ENCODE measurements at regions not wholly inside any gene's neighbourhood (a gene's known extent, or its start where the extent isn't known, plus 50 kb on each side); places are given as distances from the start of the nearest gene placed in this dataset.

DNA sequence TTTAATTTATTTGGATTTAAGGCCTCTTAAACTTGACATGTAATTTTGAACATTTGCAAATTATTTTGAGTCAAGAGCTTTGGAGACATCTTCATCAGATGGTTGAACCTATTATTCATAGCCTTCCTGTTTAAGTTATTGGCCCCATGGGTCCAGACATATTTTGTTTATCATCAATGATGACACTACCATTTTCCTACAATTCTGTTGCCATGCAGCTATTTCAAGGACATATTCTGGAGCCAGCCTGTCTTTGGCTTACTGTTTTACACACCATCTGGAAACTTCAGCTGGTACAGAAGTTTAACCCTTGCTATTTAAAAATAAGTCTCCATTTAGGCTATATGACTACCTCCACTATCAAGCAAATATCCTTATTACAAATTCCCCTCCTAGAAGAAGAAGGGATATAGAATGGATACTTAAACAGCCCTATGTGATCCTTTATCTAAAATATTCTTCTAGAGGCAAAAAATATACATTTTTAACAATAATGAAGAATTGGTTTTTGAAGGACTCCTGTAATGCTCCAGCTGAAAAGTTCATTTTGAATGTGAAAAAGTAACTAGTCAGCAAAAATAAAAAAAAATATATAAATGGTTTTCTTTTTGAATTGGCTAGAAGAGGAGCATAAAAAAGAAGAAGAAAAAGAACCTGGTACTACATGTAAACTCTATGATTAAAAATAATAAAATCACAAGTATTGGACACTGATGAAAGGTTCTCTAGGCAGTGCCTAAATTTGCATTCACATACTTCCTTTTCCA is 544.0 kb upstream of the HS3ST5 start:
- Histone ChIP-seq H3K9me2 (ENCODE audit: insufficient read depth) (no peaks in the 10 kb centered on the region), H3F3A (replicated peaks; ENCODE audit: low read depth) (no peaks in the 10 kb centered on the region), H2AFZ (no peak overlapping the region), H3K4me3 (no peak overlapping the region), H3K4me1 (ENCODE audit: insufficient read depth) (no peaks in the 10 kb centered on the region), H3K27me3 (ENCODE audit: insufficient read depth) (no peaks in the 10 kb centered on the region), H4K20me1 (replicated peaks; ENCODE audit: insufficient read depth) (no peaks in the 10 kb centered on the region), H3K27ac (ENCODE audit: low read depth) (no peak overlapping the region), H3K4me2 (no peak overlapping the region), H3K79me2 (replicated peaks; ENCODE audit: insufficient read depth) (no peaks in the 10 kb centered on the region), H3K36me3 (ENCODE audit: insufficient read depth) (no peaks in the 10 kb centered on the region)
- DNase-seq (ENCODE audit: low spot score) (no peak), ATAC-seq (no peak)
- Mint-ChIP-seq H3K27me3 (ENCODE audit: insufficient read depth, low read depth, poor library complexity) (no peaks in the 10 kb centered on the region), H3K4me1 (no peaks in the 10 kb centered on the region), H3K9me3 (peaks cover 5% of the 10 kb centered on the region; the same call in 1 of the 3 replicates), H3K4me3 (no peak overlapping the region), H3K27ac (no peak overlapping the region), H3K36me3 (ENCODE audit: low read depth) (peaks cover under 1% of the 10 kb centered on the region; the same call in 1 of the 3 replicates)
- TF ChIP-seq, protein P1, sequence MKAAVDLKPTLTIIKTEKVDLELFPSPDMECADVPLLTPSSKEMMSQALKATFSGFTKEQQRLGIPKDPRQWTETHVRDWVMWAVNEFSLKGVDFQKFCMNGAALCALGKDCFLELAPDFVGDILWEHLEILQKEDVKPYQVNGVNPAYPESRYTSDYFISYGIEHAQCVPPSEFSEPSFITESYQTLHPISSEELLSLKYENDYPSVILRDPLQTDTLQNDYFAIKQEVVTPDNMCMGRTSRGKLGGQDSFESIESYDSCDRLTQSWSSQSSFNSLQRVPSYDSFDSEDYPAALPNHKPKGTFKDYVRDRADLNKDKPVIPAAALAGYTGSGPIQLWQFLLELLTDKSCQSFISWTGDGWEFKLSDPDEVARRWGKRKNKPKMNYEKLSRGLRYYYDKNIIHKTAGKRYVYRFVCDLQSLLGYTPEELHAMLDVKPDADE (IDR thresholded peaks at IDR 0.05), result no peak
- TF ChIP-seq EZH2phosphoT487 (IDR thresholded peaks at IDR 0.05; ENCODE audit: unreplicated experiment) (no peak), STAT1 (IDR thresholded peaks at IDR 0.05; ENCODE audit: unreplicated experiment) (no peak), ZNF331 (CRISPR knock-in tag; IDR thresholded peaks at IDR 0.05; ENCODE audit: low read depth) (no peak), ZNF114 (CRISPR knock-in tag; IDR thresholded peaks at IDR 0.05) (no peak), NANOG (IDR thresholded peaks at IDR 0.05; ENCODE audit: borderline replicate concordance) (no peak), EZH2 (IDR thresholded peaks at IDR 0.05; ENCODE audit: low read depth, unreplicated experiment) (no peak), POLR2AphosphoS5 (IDR thresholded peaks at IDR 0.05; ENCODE audit: low read depth) (no peak), CREB1 (CRISPR knock-in tag; IDR thresholded peaks at IDR 0.05; ENCODE audit: low read depth) (no peak), JUNB (IDR thresholded peaks at IDR 0.05; ENCODE audit: unreplicated experiment) (no peak), REST (IDR thresholded peaks at IDR 0.05; ENCODE audit: unreplicated experiment) (no peak)
- TF ChIP-seq, protein P2, sequence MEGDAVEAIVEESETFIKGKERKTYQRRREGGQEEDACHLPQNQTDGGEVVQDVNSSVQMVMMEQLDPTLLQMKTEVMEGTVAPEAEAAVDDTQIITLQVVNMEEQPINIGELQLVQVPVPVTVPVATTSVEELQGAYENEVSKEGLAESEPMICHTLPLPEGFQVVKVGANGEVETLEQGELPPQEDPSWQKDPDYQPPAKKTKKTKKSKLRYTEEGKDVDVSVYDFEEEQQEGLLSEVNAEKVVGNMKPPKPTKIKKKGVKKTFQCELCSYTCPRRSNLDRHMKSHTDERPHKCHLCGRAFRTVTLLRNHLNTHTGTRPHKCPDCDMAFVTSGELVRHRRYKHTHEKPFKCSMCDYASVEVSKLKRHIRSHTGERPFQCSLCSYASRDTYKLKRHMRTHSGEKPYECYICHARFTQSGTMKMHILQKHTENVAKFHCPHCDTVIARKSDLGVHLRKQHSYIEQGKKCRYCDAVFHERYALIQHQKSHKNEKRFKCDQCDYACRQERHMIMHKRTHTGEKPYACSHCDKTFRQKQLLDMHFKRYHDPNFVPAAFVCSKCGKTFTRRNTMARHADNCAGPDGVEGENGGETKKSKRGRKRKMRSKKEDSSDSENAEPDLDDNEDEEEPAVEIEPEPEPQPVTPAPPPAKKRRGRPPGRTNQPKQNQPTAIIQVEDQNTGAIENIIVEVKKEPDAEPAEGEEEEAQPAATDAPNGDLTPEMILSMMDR (conservative IDR thresholded peaks at IDR 0.05; ENCODE audit: low read depth in 2 of 2), result no peak
- TF ChIP-seq, protein P3, sequence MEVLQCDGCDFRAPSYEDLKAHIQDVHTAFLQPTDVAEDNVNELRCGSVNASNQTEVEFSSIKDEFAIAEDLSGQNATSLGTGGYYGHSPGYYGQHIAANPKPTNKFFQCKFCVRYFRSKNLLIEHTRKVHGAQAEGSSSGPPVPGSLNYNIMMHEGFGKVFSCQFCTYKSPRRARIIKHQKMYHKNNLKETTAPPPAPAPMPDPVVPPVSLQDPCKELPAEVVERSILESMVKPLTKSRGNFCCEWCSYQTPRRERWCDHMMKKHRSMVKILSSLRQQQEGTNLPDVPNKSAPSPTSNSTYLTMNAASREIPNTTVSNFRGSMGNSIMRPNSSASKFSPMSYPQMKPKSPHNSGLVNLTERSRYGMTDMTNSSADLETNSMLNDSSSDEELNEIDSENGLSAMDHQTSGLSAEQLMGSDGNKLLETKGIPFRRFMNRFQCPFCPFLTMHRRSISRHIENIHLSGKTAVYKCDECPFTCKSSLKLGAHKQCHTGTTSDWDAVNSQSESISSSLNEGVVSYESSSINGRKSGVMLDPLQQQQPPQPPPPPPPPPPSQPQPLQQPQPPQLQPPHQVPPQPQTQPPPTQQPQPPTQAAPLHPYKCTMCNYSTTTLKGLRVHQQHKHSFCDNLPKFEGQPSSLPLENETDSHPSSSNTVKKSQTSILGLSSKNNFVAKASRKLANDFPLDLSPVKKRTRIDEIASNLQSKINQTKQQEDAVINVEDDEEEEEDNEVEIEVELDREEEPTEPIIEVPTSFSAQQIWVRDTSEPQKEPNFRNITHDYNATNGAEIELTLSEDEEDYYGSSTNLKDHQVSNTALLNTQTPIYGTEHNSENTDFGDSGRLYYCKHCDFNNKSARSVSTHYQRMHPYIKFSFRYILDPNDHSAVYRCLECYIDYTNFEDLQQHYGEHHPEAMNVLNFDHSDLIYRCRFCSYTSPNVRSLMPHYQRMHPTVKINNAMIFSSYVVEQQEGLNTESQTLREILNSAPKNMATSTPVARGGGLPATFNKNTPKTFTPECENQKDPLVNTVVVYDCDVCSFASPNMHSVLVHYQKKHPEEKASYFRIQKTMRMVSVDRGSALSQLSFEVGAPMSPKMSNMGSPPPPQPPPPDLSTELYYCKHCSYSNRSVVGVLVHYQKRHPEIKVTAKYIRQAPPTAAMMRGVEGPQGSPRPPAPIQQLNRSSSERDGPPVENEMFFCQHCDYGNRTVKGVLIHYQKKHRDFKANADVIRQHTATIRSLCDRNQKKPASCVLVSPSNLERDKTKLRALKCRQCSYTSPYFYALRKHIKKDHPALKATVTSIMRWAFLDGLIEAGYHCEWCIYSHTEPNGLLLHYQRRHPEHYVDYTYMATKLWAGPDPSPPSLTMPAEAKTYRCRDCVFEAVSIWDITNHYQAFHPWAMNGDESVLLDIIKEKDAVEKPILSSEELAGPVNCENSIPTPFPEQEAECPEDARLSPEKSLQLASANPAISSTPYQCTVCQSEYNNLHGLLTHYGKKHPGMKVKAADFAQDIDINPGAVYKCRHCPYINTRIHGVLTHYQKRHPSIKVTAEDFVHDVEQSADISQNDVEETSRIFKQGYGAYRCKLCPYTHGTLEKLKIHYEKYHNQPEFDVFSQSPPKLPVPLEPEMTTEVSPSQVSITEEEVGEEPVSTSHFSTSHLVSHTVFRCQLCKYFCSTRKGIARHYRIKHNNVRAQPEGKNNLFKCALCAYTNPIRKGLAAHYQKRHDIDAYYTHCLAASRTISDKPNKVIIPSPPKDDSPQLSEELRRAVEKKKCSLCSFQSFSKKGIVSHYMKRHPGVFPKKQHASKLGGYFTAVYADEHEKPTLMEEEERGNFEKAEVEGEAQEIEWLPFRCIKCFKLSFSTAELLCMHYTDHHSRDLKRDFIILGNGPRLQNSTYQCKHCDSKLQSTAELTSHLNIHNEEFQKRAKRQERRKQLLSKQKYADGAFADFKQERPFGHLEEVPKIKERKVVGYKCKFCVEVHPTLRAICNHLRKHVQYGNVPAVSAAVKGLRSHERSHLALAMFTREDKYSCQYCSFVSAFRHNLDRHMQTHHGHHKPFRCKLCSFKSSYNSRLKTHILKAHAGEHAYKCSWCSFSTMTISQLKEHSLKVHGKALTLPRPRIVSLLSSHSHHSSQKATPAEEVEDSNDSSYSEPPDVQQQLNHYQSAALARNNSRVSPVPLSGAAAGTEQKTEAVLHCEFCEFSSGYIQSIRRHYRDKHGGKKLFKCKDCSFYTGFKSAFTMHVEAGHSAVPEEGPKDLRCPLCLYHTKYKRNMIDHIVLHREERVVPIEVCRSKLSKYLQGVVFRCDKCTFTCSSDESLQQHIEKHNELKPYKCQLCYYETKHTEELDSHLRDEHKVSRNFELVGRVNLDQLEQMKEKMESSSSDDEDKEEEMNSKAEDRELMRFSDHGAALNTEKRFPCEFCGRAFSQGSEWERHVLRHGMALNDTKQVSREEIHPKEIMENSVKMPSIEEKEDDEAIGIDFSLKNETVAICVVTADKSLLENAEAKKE (CRISPR knock-in tag; IDR thresholded peaks at IDR 0.05), result no peak

All from GM23338 (cell line).